NCI-H187 (cell line): ENCODE measurements at regions not wholly inside any gene's neighbourhood (a gene's known extent, or its start where the extent isn't known, plus 50 kb on each side); places are given as distances from the start of the nearest gene placed in this dataset.
"Not testable (repeated sequence)": the region's sequence is repeated elsewhere in the genome, so short reads cannot be mapped to it uniquely, and the experiment has no call there.

Experiments used
- DNase-seq, 2 experiments: peaks; one replicate each; lab custom pipeline; 2025; lab: John Stamatoyannopoulos, UW

DNA sequence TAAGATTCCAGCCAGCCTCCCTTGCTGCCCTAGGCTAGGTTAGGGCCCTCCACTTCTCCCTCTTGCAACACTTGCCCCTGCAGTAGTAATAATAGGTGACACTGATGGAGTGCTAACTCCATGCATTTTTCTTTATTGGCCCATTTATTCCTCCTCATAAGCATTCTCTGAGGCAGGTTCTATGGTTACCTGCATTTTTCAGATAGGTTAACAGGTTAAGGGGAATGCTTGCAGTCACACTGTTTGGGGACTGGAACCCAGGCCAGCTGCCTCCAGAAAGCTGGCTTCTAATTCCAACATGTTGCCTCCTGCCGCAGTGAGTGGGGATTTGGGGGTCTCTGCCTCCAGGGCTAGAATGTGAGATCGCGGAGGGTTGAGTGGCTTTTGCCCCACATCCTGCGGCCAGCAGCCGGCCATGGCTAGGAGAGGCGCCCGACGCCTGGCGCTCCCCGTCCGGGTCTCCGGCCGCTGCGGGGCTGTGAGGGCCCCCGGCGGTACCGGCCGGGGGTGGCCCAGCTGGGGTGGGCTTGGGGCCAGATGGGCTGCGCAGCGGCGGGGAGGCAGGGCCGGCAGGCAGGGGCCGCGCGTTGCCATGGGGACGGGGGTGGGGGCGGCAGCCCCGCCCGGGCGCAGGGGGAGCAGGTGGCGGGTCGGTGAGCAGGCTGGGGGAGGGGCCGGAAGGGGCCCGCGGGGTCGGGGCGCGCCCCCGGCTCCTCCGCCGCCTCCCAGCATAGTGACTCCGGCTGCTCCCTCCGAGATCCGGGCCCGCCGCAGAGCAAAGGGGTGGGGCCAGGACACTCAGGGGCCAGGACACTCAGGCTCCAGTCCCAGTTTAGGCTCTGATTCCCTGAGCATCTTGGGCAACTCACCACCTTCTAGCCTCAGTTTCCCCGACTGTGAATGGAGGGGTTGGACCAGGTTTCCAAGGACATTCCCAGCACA is 68.4 kb upstream of the SSBP3 start:
- no peak for DNase-seq

DNA sequence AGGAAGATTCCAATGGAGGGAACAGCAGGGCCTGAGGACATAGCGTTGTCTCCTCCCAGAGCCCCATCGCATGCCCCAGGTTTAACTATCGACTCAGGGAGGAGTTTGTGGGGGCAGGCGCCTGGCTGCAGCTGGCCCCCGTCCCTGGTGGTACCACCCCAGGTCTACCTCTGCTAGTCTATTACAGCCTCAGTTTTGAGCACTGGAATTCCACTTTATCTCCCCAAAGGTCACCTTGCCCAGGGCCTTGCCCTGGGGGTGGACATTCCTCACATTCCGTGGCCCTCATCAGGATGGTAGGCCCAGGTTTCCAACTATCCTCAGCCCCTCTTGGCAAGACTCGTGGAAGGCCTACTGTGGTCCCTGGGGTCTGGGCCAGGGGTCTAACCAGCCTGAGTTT is 65.4 kb upstream of the SSBP3 start:
- no peak for DNase-seq

DNA sequence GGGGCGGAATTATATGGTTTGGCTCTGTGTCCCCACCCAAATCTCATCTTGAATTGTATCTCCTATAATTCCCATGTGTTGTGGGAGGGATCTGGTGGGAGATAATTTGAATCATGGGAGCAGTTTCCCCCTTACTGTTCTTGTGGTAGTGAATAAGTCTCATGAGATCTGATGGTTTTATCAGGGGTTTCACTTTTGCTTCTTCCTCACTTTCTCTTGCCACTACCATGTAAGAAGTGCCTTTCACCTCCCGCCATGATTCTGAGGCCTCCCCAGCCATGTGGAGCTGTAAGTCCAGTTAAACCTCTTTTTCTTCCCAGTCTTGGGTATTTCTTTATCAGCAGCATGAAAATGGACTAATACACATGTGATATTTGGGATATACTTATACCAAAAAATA is 63.2 kb upstream of the SSBP3 start:
- DNase-seq, result not testable (repeated sequence)

DNA sequence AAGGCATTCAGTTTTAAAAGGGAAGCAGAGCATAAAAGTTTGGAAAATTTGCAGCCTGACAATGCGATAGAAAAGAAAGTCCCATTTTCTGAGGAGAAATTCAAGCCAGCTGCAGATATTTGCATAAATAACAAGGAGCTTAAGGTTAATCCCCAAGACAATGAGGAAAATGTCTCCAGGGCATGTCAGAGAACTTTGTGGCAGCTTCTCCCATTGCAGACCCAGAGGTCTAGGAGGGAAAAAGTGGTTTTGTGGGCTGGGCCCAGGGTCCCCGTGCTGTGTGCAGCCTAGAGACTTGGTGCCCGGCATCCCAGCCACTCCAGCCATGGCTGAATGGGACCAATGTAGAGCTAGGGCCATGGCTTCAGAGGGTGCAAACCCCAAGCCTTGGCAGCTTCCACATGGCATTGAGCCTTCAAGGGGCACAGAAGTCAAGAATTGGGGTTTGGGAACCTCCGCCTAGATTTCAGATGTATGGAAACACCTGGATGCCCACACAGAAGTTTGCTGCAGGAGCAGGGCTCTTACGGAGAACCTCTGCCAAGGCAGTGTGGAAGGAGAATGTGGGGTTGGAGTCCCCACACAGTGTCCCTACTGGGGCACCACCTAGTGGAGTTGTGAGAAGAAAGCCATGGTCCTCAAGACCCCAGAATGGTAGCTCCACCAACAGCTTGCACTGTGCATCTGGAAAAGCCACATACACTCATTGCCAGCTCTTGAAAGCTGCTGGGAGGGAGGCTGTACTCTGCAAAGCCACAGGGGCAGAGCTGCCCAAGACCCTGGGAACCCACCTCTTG is 62.3 kb upstream of the SSBP3 start:
- not testable (repeated sequence) for DNase-seq

DNA sequence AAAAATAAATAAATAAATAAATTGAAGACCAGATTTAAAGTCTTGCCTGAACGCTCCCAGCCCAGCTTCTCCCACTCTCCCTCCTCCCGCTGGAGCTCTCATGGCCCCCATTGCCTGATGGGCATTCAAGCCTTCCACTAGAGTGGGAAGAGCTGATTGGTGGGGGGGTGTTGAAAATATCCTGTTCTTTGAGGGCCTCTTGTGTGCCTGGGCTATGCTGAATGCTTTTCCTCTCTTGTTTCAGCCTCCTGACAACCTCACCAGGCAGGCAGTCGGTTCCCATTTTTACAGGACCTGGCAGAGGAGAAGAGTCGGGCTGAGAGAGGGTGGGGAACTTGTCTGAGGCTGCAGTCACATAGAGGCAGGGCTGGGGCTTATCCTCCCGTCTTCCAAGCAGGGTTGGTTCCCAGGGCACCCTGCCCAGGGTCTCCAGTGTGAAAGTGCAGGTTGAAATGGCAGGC is 59.2 kb upstream of the SSBP3 start:
- no peak for DNase-seq

DNA sequence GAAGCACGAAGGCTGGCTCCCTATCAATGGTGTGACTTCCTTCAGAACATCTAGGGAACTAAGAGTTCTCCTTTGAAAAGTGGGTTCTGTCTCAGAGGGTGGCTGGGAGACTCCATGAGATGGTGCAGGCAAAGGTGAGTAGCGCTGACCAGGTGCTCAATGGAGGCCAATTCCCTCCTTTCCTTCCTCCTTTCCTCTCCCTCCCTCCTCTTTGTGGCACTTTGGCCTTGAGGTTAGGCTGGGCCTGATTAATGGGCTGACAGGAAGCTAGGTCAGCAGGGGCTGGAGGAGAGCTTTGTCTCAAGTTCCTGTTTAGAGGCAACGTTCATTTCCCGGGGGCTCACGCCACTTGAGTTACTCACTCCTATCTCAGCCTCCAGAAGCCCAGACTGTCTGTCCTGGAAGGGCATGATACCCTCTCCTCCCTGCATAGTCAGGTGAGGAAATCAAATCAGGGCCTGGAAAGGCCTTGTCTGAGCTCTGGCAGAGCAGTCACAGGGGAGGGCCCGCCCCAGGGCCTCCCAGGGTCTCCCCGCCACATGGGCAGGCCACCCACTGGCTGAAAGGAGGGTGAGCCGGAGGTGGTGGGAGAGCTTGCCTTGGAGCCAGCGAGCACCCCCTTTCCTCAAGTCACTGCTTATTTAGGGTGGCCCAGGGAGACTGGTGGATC is 58.4 kb upstream of the SSBP3 start:
- no peak for DNase-seq

DNA sequence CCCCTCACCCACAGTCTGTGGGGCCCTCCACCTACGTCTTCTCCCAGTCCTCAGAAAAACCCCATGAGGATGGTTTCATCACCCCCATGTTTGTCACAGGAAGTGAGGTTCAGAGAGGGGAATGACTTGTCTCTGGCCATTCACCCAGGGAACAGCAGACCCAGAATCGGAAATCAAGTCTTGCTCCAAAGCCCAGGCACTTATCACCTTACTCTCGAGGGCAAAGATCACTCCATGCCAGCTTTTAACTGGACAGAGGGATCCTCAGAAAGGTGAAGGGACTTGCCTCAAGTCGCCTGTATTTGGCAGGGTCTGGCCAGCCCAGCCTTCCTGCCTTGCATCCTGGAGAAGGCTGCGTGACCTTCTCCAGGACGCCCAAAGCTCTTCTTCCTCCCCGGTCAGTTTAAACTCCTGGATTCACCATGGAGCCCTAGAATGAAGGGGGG is 57.9 kb upstream of the SSBP3 start:
- DNase-seq, result no peak

DNA sequence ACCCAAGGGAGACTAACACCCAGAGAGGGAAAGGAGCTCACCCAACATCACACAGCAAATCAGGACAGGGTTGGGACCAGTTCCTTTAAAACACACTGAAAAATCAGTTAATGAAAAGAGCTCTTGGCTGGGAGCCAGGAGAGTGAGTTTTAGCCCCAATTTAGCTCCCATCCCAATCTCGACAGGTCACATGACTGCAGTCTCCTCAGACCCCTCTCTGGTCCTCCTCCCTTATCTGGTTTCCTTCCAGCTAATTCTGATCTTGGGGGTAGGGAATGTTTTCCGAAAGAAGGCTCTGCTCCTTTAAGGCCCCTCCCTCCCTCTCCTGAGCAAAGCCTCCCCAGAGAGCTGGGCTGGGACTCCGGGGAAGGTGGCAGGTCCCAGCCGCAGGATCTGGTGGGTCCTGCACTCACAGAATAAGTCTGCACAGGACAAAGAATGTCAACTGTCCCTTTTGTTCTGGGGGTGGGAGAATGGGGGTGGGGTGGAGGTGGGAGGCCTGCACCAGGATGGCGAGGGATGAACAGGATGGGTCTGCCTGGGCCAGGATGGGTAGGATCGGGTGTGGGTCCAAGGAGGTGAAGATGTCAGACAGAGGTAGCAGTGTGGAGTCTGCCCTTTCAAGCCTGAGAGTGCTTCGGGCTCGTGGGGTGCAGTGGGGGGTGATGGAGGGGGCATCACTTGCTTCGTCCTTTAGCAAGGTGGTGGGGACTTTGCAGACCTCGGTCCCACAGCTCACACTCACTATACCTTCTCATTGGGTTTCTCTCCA is 57.3 kb upstream of the SSBP3 start:
- DNase-seq, result no peak

DNA sequence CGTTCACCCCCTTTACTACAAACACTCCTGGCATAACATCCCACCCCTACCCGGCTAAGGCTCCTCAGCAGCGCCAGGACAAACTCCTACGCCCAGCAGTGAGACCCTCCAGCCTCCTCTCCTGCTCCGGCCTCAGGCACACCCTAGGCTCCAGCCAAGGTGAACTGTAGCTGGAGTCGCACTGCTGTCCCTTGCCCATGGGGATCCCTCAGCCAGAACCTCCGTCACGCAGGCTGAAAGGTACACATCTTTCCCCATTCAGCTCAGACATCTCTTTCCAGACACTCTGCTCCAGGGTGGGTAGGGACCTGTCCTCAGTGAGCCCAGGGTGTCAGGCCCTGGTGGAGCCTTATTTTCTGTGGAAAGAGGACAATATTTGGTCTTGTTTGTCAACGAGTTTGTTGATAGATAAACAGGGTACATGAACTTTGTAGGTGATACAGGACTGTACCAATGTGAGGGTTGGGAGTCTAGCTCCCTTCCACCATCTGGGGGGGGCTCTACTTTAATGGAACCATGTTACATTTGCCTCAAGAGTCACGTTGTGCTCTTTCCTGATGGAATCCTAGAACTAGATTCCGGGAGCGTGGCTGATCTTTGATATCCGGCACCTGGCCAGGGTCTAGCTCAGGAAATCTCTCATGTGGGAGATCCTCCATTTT is 56.5 kb upstream of the SSBP3 start:
- no peak for DNase-seq

DNA sequence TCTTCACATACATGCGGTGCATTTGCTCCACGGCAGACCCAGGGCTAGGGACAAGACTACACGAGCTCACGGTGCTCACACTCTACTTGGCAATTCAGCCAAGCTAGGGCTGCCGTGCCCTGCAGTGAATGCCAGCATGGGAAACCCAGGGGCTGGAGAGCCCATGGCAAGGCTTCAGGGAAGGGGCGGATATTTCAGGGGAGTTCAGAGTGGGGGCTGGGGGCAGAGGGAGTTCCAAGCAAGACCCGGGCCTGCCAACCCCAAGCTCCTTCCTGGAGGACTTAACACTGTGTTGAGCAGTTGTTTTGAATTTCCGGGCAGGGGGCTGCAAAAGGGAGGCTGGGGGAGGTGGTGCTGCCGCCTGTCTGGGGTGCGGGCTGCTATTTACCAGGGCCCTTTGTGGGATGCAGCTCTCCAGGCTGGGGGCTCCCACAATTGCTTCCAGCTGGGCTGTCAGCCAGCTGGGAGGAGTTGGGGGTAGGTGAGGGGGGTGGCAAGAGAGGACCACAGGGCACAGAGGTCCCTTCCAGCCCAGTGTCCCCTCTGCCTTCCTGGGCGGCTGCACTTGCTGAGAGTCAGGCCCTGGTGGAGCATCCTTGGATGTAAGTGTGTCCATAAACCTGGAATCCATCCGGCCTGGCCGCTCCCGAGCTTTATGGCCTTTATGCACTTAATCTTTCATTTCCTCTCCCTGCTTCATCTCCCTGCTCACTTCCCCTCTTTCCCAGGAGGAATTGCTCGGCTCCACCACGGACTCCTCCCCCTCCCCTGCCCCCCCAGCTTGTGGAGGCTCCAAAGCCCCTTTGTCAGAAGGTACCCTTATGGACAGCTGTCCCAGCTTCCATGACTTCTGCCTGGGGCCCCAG is 55.8 kb upstream of the SSBP3 start:
- no peak for DNase-seq

DNA sequence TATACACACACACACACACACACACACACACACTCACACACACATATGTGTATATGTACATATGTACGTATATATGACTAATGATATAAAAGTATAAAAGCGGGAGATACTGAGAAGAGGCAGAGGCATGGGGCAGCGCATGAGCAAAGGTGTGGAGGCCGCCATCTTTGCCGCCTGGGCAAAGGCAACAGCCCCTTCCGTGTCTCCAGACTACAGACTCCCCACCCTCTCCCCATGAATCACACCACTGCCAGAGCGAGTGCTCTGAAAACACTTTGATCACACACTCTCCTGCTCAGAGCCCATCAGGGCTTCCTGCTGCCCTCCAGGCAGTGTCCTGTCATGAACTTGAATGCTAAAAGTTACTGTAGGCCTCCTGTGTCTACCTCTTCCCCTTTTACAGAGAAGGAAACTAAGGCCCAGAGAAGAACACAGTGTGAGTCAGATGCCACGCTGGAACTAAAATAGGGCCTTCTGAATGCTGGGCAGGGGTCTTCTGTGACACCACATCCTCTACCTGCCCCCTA is 54.7 kb upstream of the SSBP3 start:
- DNase-seq, result no peak

DNA sequence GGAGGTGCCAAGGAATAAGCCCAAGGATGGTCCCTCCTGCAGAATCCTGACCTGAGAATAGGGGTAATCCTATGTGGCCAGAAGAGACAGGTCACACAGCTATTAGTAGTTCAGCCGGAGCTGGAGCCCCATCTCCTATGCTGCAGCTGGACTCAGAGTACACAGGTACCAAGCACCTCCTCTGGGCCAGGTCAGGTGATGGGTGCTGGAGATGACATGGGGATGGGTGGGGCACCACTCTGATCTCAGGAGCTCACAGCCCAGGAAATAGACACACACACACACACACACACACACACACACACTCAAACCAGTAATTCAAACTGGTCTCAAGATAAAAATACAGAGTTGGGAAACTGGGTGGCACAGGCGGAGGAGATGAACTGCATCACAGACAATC is 54.2 kb upstream of the SSBP3 start:
- DNase-seq, result no peak

DNA sequence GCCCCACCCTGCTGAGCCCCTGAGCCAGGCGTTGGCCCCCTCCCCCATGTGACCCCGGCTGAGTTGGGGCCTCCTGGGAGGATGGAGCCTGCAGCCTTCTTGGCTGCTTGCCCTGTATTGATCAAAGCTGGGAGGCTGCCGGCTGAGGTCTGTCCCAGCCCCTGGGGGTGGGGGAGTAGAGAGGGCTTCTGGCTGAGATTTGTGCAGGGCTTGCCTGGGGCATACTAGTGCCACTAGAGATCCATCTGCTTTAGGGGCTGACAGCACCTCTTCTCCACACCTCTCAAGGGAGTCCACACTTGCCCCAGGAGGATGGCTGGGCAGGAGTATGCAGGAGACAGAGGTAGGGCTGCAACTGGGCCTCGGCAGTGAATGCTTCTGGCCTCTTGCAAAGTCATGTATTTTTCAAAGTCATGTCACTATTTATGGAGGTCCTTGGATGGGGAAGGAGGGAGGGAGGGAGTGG is 53.6 kb upstream of the SSBP3 start:
- DNase-seq, result no peak

DNA sequence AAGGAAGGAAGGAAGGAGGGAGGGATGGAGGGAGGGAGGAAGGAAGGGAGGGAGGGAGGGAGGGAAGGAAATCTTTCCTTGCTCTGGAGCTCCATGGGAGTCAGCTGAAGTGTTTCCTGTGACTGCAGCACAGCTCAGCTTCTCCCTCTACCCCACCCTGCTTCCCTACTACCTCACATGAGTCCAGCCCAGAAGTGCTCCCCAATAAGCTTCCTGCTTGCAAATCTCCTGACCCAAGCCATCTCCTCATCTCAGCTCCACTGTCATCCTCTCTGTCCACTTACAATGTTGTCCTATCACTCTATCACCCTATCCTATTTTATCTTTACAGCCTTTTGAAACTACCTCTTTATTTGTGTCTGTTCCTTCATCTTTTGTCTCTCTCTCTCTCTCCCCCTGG is 52.9 kb upstream of the SSBP3 start:
- DNase-seq, result no peak

DNA sequence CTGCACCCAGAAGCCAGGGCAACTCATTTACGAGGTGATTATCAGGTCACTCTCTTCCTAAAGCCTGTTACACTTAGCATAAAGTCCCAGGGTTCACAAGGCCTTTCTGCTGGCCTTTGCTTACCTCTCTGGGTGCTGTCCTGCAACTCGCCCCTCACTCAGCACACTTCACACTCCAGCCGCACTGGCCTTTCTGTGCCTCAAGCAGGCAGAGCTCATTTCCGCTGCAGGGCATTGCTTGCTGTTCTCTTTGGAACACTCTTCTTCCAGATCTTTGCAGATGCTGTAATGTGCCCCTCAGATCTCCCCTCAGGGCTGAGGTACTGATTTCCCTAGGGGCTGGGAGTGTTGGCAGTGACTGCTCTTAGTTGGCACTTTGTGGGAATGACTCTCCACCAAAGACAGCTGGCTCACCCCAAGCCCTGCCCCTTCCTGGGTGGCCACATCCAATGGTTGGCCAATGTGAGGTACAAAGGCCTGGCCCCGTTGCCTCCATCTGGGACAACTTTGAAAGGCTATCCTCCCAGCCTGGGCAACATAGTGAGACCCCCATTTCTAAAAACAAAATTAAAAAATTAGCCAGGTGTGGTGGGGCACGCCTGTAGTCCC is 50.8 kb upstream of the SSBP3 start:
- DNase-seq, result no peak

DNA sequence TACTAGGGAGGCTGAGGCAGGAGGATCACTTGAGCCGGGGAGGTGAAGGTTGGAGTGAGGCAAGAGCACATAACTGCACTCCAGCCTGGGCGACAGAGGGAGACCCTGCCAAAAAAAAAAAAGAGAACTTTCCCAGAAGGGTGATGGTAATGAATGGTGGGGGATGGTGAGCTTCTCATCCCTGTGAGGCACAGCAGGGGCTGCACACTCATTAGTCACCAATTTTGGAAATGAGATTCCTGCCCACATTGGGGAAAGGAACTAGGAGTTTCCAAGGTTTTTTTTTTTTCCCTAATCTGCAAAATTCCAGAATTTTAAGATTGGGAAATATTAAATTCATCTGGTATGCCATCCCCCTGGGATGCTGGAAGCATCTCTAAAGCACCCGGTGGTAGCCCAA is 50.2 kb upstream of the SSBP3 start:
- DNase-seq, result no peak
